Activated CD8-positive, alpha-beta T cell treated with anti-CD3 and anti-CD28 coated beads for 36 hours (primary cell): ENCODE measurements at regions not wholly inside any gene's neighbourhood (a gene's known extent, or its start where the extent isn't known, plus 50 kb on each side); places are given as distances from the start of the nearest gene placed in this dataset.

Experiments
- ATAC-seq: fragments of 200-7000 bp; cut with Tn5 transposase; one replicate; pipeline ENCODE4 v1.10.0; 2021; ENCODE audit warnings: mild to moderate bottlenecking, moderate library complexity
- CTCF ChIA-PET: fragments of 350-600 bp; sonication (Branson Sonifier 250); formaldehyde crosslinking; loops from one replicate; lab custom pipeline; 2021; ENCODE audit warnings: antibody characterized with exemption; lab: Charles Lee
- POLR2A ChIA-PET: fragments of 350-600 bp; sonication (Branson Sonifier 250); formaldehyde crosslinking; loops from one replicate; lab custom pipeline; 2021; ENCODE audit warnings: antibody characterized with exemption; lab: Charles Lee
- DNase-seq: peaks from one replicate; pipeline ENCODE4 v3.0.0-alpha.2; 2020
- H3K27ac Mint-ChIP-seq: one replicate; pipeline ENCODE4 v1.8.0; 2021; ENCODE audit warnings: mild to moderate bottlenecking, mixed read lengths
- H3K27me3 Mint-ChIP-seq: one replicate; pipeline ENCODE4 v1.8.0; 2021; ENCODE audit warnings: mixed read lengths
- H3K36me3 Mint-ChIP-seq: one replicate; pipeline ENCODE4 v1.8.0; 2021; ENCODE audit warnings: low read depth, mixed read lengths
- H3K4me1 Mint-ChIP-seq: one replicate; pipeline ENCODE4 v1.8.0; 2021; ENCODE audit warnings: low read depth, mixed read lengths
- H3K4me3 Mint-ChIP-seq: one replicate; pipeline ENCODE4 v1.8.0; 2021; ENCODE audit warnings: mild to moderate bottlenecking, moderate library complexity, mixed read lengths
- H3K9me3 Mint-ChIP-seq: one replicate; pipeline ENCODE4 v1.8.0; 2021; ENCODE audit warnings: mixed read lengths
- CTCF ChIP-seq: fragments of 200-600 bp; IDR thresholded peaks from one replicate; pipeline ENCODE4 v1.8.0; 2022; ENCODE audit warnings: antibody characterized with exemption, mild to moderate bottlenecking
- intact Hi-C: fragments of 100-400 bp; cut with micrococcal nuclease; formaldehyde crosslinking; loops from one replicate; pipeline ENCODE4 v1.10.0; 2022

- Mint-ChIP-seq H3K27ac (no peak overlapping the region), H3K4me3 (no peak overlapping the region), H3K9me3 (no peaks in the 10 kb centered on the region), H3K4me1 (no peaks in the 10 kb centered on the region), H3K36me3 (no peaks in the 10 kb centered on the region), H3K27me3 (peaks cover 23% of the 10 kb centered on the region)
- CTCF ChIA-PET: no interaction called here
- DNase-seq: no peak
- POLR2A ChIA-PET: no interaction called here
- no peak for ATAC-seq
- TF ChIP-seq CTCF: no peak
- intact Hi-C loops: no loop called here
Measured at GRCh38 chr12:64931321-64931720, 106.9 kb downstream of the TBC1D30 start.

- H3K9me3 Mint-ChIP-seq: no peaks in the 10 kb centered on the region
Measured at GRCh38 chr12:64931981-64932380, 107.5 kb downstream of the TBC1D30 start.

GRCh38 chr12:64933791-64934190 is 109.3 kb downstream of the TBC1D30 start:
- DNase-seq: no peak
- Mint-ChIP-seq H3K27me3 (peaks cover 22% of the 10 kb centered on the region), H3K4me1 (no peaks in the 10 kb centered on the region), H3K4me3 (no peak overlapping the region), H3K9me3 (no peaks in the 10 kb centered on the region), H3K36me3 (no peaks in the 10 kb centered on the region), H3K27ac (no peak overlapping the region)
- ChIA-PET POLR2A (no interaction called here), CTCF (interaction anchor here (1.5 kb wide), 1 partner anchor 132 kb away, joined by 3 read pairs; no protein-coding TSS in a partner anchor)
- no peak for TF ChIP-seq CTCF
- intact Hi-C loops: no loop called here
- ATAC-seq: no peak

More at GRCh38 chr12:64931981-64932380, 107.5 kb downstream of the TBC1D30 start:
- no peaks in the 10 kb centered on the region for H3K36me3 Mint-ChIP-seq
- intact Hi-C loops: no loop called here
- POLR2A ChIA-PET: no interaction called here
- H3K27me3 Mint-ChIP-seq: peaks cover 21% of the 10 kb centered on the region
- TF ChIP-seq CTCF: no peak
- CTCF ChIA-PET: no interaction called here
- DNase-seq (no peak), ATAC-seq (no peak)
- H3K27ac Mint-ChIP-seq: no peak overlapping the region
- no peaks in the 10 kb centered on the region for H3K4me1 Mint-ChIP-seq
- H3K4me3 Mint-ChIP-seq: no peak overlapping the region

- intact Hi-C loops: no loop called here
- Mint-ChIP-seq H3K36me3 (no peaks in the 10 kb centered on the region), H3K27ac (no peak overlapping the region), H3K4me3 (no peak overlapping the region), H3K27me3 (peaks cover 15% of the 10 kb centered on the region), H3K4me1 (no peaks in the 10 kb centered on the region), H3K9me3 (no peaks in the 10 kb centered on the region)
- CTCF ChIA-PET: no interaction called here
- no peak for TF ChIP-seq CTCF
- ATAC-seq (no peak), DNase-seq (no peak)
- POLR2A ChIA-PET: no interaction called here
Measured at GRCh38 chr12:64937452-64937851, 113.0 kb downstream of the TBC1D30 start.

GRCh38 chr12:64938179-64938578 is 113.7 kb downstream of the TBC1D30 start:
- Mint-ChIP-seq H3K27ac (no peak overlapping the region), H3K27me3 (peaks cover 16% of the 10 kb centered on the region), H3K36me3 (no peaks in the 10 kb centered on the region), H3K9me3 (no peaks in the 10 kb centered on the region), H3K4me1 (no peaks in the 10 kb centered on the region), H3K4me3 (no peak overlapping the region)
- ATAC-seq (no peak), DNase-seq (no peak)
- ChIA-PET CTCF (no interaction called here), POLR2A (no interaction called here)
- intact Hi-C loops: no loop called here
- no peak for TF ChIP-seq CTCF
